Gastroesophageal sphincter (tissue), 4 donors: ENCODE measurements at regions not wholly inside any gene's neighbourhood (a gene's known extent, or its start where the extent isn't known, plus 50 kb on each side); places are given as distances from the start of the nearest gene placed in this dataset.

Source experiments
- ATAC-seq: fragments of 150-250 bp; one replicate; pipeline ENCODE4 v1.9.1; 2016; ENCODE audit warnings: mild to moderate bottlenecking, moderate library complexity
- H3K27ac ChIP-seq, 4 donors: fragments of 200-600 bp; sonication (generic) in 3 of 4; 1 replicate in 3 of 4; 2 replicates in 1 of 4; pipeline ENCODE4 v1.5.1; 2016 to 2019
- H3K27me3 ChIP-seq: fragments of 200-600 bp; sonication (generic); one replicate; pipeline ENCODE4 v1.5.1; 2019
- H3K36me3 ChIP-seq, 2 donors: fragments of 200-600 bp; sonication (generic); one replicate each; pipeline ENCODE4 v1.5.1; 2019; ENCODE audit warnings: control low read depth in 1 of 2
- H3K4me1 ChIP-seq, 3 donors: fragments of 200-600 bp; sonication (generic); 1 replicate in 2 of 3; 2 replicates in 1 of 3; pipeline ENCODE4 v1.5.1; 2016 to 2019; ENCODE audit warnings: control low read depth in 2 of 3
- H3K4me3 ChIP-seq, 2 donors: fragments of 200-600 bp; sonication (generic); one replicate each; pipeline ENCODE4 v1.5.1; 2019; ENCODE audit warnings: mild to moderate bottlenecking in 1 of 2, moderate library complexity in 1 of 2
- H3K9me3 ChIP-seq, 3 donors: fragments of 200-600 bp; sonication (generic); one replicate each; pipeline ENCODE4 v1.5.1; 2017 to 2019; ENCODE audit warnings: control low read depth in 2 of 3
- CTCF ChIP-seq, 4 experiments: fragments of 200-600 bp in 2 of 4; fragments of 450-650 bp in 2 of 4; sonication (generic) in 1 of 4; IDR thresholded peaks; one replicate each; pipeline ENCODE4 v1.5.1; 2017 to 2019; ENCODE audit warnings: antibody characterized with exemption in 4 of 4, mild to moderate bottlenecking in 2 of 4, moderate library complexity in 2 of 4
- EP300 ChIP-seq: sonication (generic); formaldehyde crosslinking; IDR thresholded peaks from one replicate; pipeline ENCODE4 v1.6.1; 2017; ENCODE audit warnings: antibody characterized with exemption, mild to moderate bottlenecking
- POLR2A ChIP-seq, 2 donors: fragments of 450-650 bp; IDR thresholded peaks; one replicate each; pipeline ENCODE4 v1.6.1; 2017; ENCODE audit warnings: antibody characterized with exemption in 2 of 2, mild to moderate bottlenecking in 2 of 2, moderate library complexity in 1 of 2
- POLR2AphosphoS5 ChIP-seq: sonication (generic); formaldehyde crosslinking; IDR thresholded peaks from one replicate; pipeline ENCODE4 v1.6.1; 2017; ENCODE audit warnings: antibody characterized with exemption
- WGBS, 2 donors: methylation state at CpG; one replicate each; pipeline ENCODE4 v1.1.5; 2018; ENCODE audit warnings: low coverage in 1 of 2; 5-methylcytosine and 5-hydroxymethylcytosine counted together

DNA sequence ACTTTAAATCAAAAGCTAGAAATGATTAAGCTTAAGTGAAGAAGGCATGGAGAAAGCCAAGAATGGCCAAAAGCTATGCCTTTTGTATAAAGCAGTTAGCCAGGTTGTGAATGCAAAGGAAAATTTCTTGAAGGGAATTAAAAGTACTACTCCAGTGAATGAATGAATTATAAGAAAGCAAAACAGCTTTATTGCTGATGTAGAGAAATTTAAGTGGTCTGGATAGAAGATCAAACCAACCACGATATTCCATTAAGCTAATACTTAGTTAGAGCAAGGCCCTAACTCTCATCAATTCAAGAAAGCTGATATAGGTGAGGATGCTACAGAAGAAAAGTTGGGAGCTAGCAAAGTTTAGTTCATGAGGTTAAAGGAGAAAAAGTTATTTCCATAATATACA is 988.5 kb upstream of the ADGRB3 start:
- no peaks in the 10 kb centered on the region for H3K27me3 ChIP-seq
- ATAC-seq = no peak
- no peaks in the 10 kb centered on the region for H3K9me3 ChIP-seq
- 61 to 86% methylated on average over 1 of the region's 1 CpG for WGBS, 2 donors
- no peaks in the 10 kb centered on the region for H3K36me3 ChIP-seq
- H3K27ac ChIP-seq = no peak overlapping the region
- no peaks in the 10 kb centered on the region for H3K4me1 ChIP-seq
- no peak for TF ChIP-seq POLR2AphosphoS5
- TF ChIP-seq EP300 = no peak
- no peak for TF ChIP-seq POLR2A (IDR thresholded peaks at IDR 0.05)
- no peak for TF ChIP-seq CTCF (IDR thresholded peaks at IDR 0.05)
- no peak overlapping the region for H3K4me3 ChIP-seq

GRCh38 chr6:67643281-67643680 is 991.8 kb upstream of the ADGRB3 start:
- H3K36me3 ChIP-seq = no peaks in the 10 kb centered on the region
- no peaks in the 10 kb centered on the region for H3K27me3 ChIP-seq
- 21% methylated on average over 1 of the region's 1 CpG; no CpG with 5 or more reads in 1 of the 2 donors for WGBS, 2 donors
- H3K9me3 ChIP-seq = no peaks in the 10 kb centered on the region
- H3K27ac ChIP-seq = no peak overlapping the region
- no peak overlapping the region for H3K4me3 ChIP-seq
- no peak for ATAC-seq
- no peak for TF ChIP-seq EP300
- no peak for TF ChIP-seq CTCF (IDR thresholded peaks at IDR 0.05)
- TF ChIP-seq POLR2AphosphoS5 = no peak
- no peak for TF ChIP-seq POLR2A (IDR thresholded peaks at IDR 0.05)
- no peaks in the 10 kb centered on the region for H3K4me1 ChIP-seq

GRCh38 chr6:67642582-67642981 is 992.5 kb upstream of the ADGRB3 start:
- Histone ChIP-seq H3K9me3 (no peaks in the 10 kb centered on the region), H3K27ac (no peak overlapping the region)
- WGBS, 2 donors = 56 to 82% methylated on average over 1 of the region's 1 CpG

DNA sequence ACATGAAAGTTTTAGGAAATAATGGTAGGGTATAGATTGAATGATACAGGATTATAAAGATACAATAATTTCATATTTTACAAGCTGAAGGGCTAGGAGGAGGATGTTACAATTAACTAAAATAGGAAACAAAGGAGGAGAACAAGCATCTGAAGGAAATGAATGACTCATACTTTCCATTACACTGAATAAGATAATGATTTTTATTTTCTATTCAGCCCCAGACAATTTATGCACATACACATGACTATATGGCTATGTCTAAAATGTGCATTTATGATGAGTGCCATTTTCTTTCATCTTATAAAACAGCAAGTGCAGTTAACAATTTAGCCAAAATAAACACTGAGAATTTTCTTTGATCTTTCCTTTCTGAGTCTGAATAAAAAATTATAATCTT is 994.6 kb upstream of the ADGRB3 start:
- Histone ChIP-seq H3K9me3 (no peaks in the 10 kb centered on the region), H3K4me3 (no peak overlapping the region), H3K27me3 (no peaks in the 10 kb centered on the region), H3K4me1 (no peaks in the 10 kb centered on the region), H3K27ac (no peak overlapping the region), H3K36me3 (no peaks in the 10 kb centered on the region)
- ATAC-seq = no peak
- TF ChIP-seq EP300 (no peak), POLR2A (IDR thresholded peaks at IDR 0.05) (no peak), POLR2AphosphoS5 (no peak), CTCF (IDR thresholded peaks at IDR 0.05) (no peak)

More at GRCh38 chr6:67642582-67642981, 992.5 kb upstream of the ADGRB3 start:
- no peak for TF ChIP-seq POLR2A (IDR thresholded peaks at IDR 0.05)
- TF ChIP-seq CTCF (IDR thresholded peaks at IDR 0.05) = no peak
- no peak for TF ChIP-seq EP300
- no peak for TF ChIP-seq POLR2AphosphoS5
- ATAC-seq = no peak
- no peaks in the 10 kb centered on the region for H3K27me3 ChIP-seq
- H3K4me3 ChIP-seq = no peak overlapping the region
- H3K4me1 ChIP-seq = no peaks in the 10 kb centered on the region
- H3K36me3 ChIP-seq = no peaks in the 10 kb centered on the region

DNA sequence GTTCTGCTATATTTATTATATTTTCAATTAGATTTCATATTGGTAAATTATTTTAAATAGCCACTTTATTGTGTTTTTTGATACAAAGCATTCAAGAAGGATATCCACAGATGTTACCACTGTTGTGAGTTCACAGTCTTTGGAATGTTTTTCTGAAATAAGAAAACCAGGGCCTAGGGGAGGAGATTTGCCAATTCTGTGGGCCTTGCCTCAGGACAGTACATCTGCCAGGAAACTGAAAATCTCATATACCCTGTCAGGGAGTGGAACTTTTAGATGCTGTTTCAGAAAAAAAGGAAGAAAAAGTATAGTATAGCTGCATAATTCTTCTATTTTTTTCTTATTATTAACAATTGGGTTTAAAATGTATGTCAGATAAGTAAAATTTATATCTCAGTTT is 995.9 kb upstream of the ADGRB3 start:
- Histone ChIP-seq H3K27me3 (no peaks in the 10 kb centered on the region), H3K36me3 (no peaks in the 10 kb centered on the region), H3K27ac (no peak overlapping the region), H3K4me1 (no peaks in the 10 kb centered on the region), H3K9me3 (no peaks in the 10 kb centered on the region), H3K4me3 (no peak overlapping the region)
- no peak for TF ChIP-seq POLR2AphosphoS5
- no peak for ATAC-seq

DNA sequence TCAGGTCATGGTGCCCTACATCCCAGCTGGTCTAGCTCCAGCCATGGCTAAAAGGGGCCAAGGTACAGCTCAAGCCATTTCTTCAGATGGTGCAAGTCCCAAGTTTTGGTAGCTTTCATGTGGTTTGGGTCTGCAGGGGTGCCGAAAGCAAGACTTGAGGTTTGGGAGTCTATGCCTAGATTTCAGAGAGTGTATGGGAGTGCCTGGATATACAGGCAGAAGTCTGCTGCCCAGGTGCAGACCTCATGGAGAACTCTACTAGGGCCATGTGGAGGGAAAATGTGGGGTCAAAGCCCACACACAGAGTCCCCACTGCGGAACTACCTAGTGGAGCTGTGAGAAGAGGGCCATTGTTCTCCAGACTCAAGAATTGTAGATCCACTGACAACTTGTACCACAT is 1000.9 kb upstream of the ADGRB3 start:
- Histone ChIP-seq H3K9me3 (no peaks in the 10 kb centered on the region), H3K27ac (no peak overlapping the region), H3K4me1 (no peaks in the 10 kb centered on the region), H3K27me3 (no peaks in the 10 kb centered on the region), H3K36me3 (no peaks in the 10 kb centered on the region), H3K4me3 (no peak overlapping the region)
- no peak for ATAC-seq
- TF ChIP-seq CTCF (IDR thresholded peaks at IDR 0.05) (no peak), EP300 (no peak), POLR2AphosphoS5 (no peak), POLR2A (IDR thresholded peaks at IDR 0.05) (no peak)
- no CpG with 5 or more reads among the region's 2 CpGs for WGBS, 2 donors
